ENCODE measurements at regions not wholly inside any gene's neighbourhood (a gene's known extent, or its start where the extent isn't known, plus 50 kb on each side); places are given as distances from the start of the nearest gene placed in this dataset.

DNA sequence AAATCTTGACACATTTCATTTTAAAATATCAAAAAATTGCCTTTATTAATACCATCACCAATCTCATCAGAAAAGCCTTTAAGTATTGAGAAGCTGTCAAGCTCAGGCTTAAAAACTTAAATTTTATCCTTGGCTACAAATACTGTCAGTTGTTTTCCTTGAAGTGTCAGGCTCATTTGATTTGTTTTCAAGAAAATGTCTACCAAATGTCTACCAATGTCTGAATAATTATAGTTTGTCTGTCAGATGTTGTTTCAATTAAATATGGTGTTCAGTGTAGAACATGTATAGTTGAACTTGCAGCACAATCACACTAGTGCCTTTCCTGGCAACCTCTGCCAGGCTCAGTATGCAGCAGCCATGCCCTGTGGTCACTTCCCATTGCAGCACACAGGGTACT lies 455.2 kb upstream of the ADAMTS16 start:
- TF ChIP-seq POLR2AphosphoS5 (IDR thresholded peaks at IDR 0.05; ENCODE audit: insufficient read depth, low read depth, low read length) (no peak), POLR2A (IDR thresholded peaks at IDR 0.05; ENCODE audit: low read depth, low read length) (no peak), FOS (IDR thresholded peaks at IDR 0.05; ENCODE audit: borderline replicate concordance, insufficient read depth, low read length) (no peak), EZH2 (IDR thresholded peaks at IDR 0.05; ENCODE audit: borderline replicate concordance, low read depth, low read length, severe bottlenecking) (no peak), JUN (IDR thresholded peaks at IDR 0.05; ENCODE audit: borderline replicate concordance, insufficient read depth, insufficient read length, low read depth) (no peak), MYC (IDR thresholded peaks at IDR 0.05; ENCODE audit: low read depth, low read length) (no peak), GATA2 (IDR thresholded peaks at IDR 0.05; ENCODE audit: insufficient read depth, insufficient read length, low read depth, low read length) (no peak)
- TF ChIP-seq, protein P1, sequence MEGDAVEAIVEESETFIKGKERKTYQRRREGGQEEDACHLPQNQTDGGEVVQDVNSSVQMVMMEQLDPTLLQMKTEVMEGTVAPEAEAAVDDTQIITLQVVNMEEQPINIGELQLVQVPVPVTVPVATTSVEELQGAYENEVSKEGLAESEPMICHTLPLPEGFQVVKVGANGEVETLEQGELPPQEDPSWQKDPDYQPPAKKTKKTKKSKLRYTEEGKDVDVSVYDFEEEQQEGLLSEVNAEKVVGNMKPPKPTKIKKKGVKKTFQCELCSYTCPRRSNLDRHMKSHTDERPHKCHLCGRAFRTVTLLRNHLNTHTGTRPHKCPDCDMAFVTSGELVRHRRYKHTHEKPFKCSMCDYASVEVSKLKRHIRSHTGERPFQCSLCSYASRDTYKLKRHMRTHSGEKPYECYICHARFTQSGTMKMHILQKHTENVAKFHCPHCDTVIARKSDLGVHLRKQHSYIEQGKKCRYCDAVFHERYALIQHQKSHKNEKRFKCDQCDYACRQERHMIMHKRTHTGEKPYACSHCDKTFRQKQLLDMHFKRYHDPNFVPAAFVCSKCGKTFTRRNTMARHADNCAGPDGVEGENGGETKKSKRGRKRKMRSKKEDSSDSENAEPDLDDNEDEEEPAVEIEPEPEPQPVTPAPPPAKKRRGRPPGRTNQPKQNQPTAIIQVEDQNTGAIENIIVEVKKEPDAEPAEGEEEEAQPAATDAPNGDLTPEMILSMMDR (IDR thresholded peaks at IDR 0.05; ENCODE audit: extremely low read depth in 1 of 2, insufficient read depth in 1 of 2, low read depth in 1 of 2, low read length in 2 of 2): no peak
- TF ChIP-seq, protein P2, sequence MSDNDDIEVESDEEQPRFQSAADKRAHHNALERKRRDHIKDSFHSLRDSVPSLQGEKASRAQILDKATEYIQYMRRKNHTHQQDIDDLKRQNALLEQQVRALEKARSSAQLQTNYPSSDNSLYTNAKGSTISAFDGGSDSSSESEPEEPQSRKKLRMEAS (IDR thresholded peaks at IDR 0.05; ENCODE audit: insufficient read depth, insufficient read length): no peak
